Activated effector memory CD4-positive, alpha-beta T cell treated with Interleukin-2 at 50 U/mL for 16 hours (primary cell): ENCODE measurements at regions not wholly inside any gene's neighbourhood (a gene's known extent, or its start where the extent isn't known, plus 50 kb on each side); places are given as distances from the start of the nearest gene placed in this dataset.

Experiments
- DNase-seq: peaks from one replicate; pipeline ENCODE4 v3.0.0-alpha.2; 2020

- DNase-seq, result no peak
Observed at GRCh38 chr13:73599232-73600128, 534.7 kb downstream of the KLF12 start.

GRCh38 chr13:73598020-73598712 is 536.0 kb downstream of the KLF12 start:
- DNase-seq, result no peak

GRCh38 chr13:73596382-73596781 is 537.6 kb downstream of the KLF5 start:
- DNase-seq, result no peak

- no peak for DNase-seq
Observed at GRCh38 chr13:73593199-73593765, 534.5 kb downstream of the KLF5 start.

- DNase-seq, result no peak
Observed at GRCh38 chr13:73591861-73592260, 533.1 kb downstream of the KLF5 start.

- no peak for DNase-seq
Observed at GRCh38 chr13:73590795-73591194, 532.0 kb downstream of the KLF5 start.

- DNase-seq, result no peak
Observed at GRCh38 chr13:73585236-73585635, 526.4 kb downstream of the KLF5 start.

- DNase-seq, result no peak
Observed at GRCh38 chr13:73583331-73583730, 524.5 kb downstream of the KLF5 start.

GRCh38 chr13:73580513-73581267 is 521.9 kb downstream of the KLF5 start:
- no peak for DNase-seq

- DNase-seq, result no peak
Observed at GRCh38 chr13:73579574-73580274, 520.9 kb downstream of the KLF5 start.

GRCh38 chr13:73578251-73578875 is 519.6 kb downstream of the KLF5 start:
- DNase-seq, result no peak

- DNase-seq, result no peak
Observed at GRCh38 chr13:73576291-73576690, 517.5 kb downstream of the KLF5 start.

- no peak for DNase-seq
Observed at GRCh38 chr13:73572824-73573223, 514.0 kb downstream of the KLF5 start.

- no peak for DNase-seq
Observed at GRCh38 chr13:73571376-73571775, 512.6 kb downstream of the KLF5 start.

- no peak for DNase-seq
Observed at GRCh38 chr13:73556902-73557301, 498.1 kb downstream of the KLF5 start.

- DNase-seq, result no peak
Observed at GRCh38 chr13:73556128-73556527, 497.3 kb downstream of the KLF5 start.

- no peak for DNase-seq
Observed at GRCh38 chr13:73551736-73552135, 492.9 kb downstream of the KLF5 start.

GRCh38 chr13:73549717-73550116 is 490.9 kb downstream of the KLF5 start:
- DNase-seq, result no peak

GRCh38 chr13:73548449-73548848 is 489.6 kb downstream of the KLF5 start:
- DNase-seq, result no peak

- no peak for DNase-seq
Observed at GRCh38 chr13:73547239-73547638, 488.4 kb downstream of the KLF5 start.

GRCh38 chr13:73544175-73544574 is 485.4 kb downstream of the KLF5 start:
- DNase-seq, result no peak

- no peak for DNase-seq
Observed at GRCh38 chr13:73542446-73542845, 483.6 kb downstream of the KLF5 start.
